Chondrocyte (in vitro differentiated cells): ENCODE measurements at regions not wholly inside any gene's neighbourhood (a gene's known extent, or its start where the extent isn't known, plus 50 kb on each side); places are given as distances from the start of the nearest gene placed in this dataset.

Experiments used
- DNase-seq: peaks from one replicate; pipeline ENCODE4 v3.0.0; 2021; ENCODE audit warnings: mixed read lengths, low spot score
- H3K27ac Mint-ChIP-seq: one replicate; pipeline ENCODE4 v1.8.0; 2021; ENCODE audit warnings: mild to moderate bottlenecking, moderate library complexity, mixed read lengths; ENCODE audit not compliant: unreplicated experiment
- H3K27me3 Mint-ChIP-seq: 2 replicates; pipeline ENCODE4 v1.8.0; 2021; ENCODE audit warnings: low read depth, mixed read lengths
- H3K36me3 Mint-ChIP-seq: 2 replicates; pipeline ENCODE4 v1.8.0; 2021; ENCODE audit warnings: low read depth, mixed read lengths
- H3K4me1 Mint-ChIP-seq: 2 replicates; pipeline ENCODE4 v1.8.0; 2021; ENCODE audit warnings: low read depth, mild to moderate bottlenecking, mixed read lengths
- H3K4me3 Mint-ChIP-seq: one replicate; pipeline ENCODE4 v1.8.0; 2021; ENCODE audit warnings: mild to moderate bottlenecking, moderate library complexity, mixed read lengths; ENCODE audit not compliant: unreplicated experiment
- H3K9me3 Mint-ChIP-seq: 2 replicates; pipeline ENCODE4 v1.8.0; 2021; ENCODE audit warnings: low read depth, mixed read lengths
- CTCF ChIP-seq: fragments of 200-600 bp; sonication (generic); IDR thresholded peaks from 2 replicates; pipeline ENCODE4 v1.5.0; 2021; ENCODE audit warnings: antibody characterized with exemption, mild to moderate bottlenecking, moderate library complexity

DNA sequence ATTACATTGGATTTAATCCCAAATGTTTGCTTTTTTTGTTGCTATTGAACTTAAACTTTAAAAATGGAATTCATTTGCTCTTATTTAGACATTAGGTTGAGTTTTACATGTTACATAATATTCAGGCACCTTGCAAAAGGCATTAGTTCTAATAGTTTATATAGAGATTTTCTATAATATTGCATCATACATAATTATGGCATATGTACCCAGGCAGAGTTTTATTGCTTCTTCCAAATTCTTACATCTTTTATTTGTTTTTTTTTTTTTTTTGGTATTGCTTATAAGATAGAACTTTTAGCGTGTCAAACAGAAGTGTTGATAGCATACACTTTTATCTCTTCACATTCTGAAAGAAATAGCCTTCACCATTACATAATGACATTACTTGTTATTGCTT lies 487.7 kb downstream of the GABRG1 start:
- Mint-ChIP-seq H3K27ac (no peak overlapping the region), H3K4me3 (no peak overlapping the region), H3K27me3 (no peaks in the 10 kb centered on the region), H3K4me1 (no peaks in the 10 kb centered on the region), H3K36me3 (no peaks in the 10 kb centered on the region), H3K9me3 (peaks cover 7% of the 10 kb centered on the region)
- no peak for DNase-seq
- TF ChIP-seq CTCF: no peak

GRCh38 chr4:45629717-45630116 lies 494.1 kb downstream of the GABRG1 start:
- H3K4me3 Mint-ChIP-seq: no peak overlapping the region
- H3K36me3 Mint-ChIP-seq: no peaks in the 10 kb centered on the region

DNA sequence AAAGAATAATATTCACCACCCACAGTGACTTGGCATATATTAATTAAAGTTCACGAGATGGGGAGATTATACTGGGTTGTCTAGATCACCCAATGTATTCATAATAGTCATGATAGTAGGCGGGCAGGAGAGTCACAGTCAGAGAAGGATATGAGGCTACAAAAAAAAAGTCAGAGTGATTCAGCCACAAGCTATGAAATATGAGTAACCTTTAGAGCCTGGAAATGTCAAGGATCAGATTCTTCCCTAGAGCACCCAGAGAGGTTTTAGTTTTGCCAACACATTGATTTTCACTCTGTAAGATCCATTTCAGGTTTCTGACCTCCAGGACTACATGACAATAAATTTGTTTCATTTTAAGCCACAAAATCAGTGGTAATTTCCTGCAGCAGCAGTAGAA lies 501.9 kb downstream of the GABRG1 start:
- DNase-seq: no peak
- Mint-ChIP-seq H3K36me3 (no peaks in the 10 kb centered on the region), H3K9me3 (no peaks in the 10 kb centered on the region), H3K27me3 (no peaks in the 10 kb centered on the region), H3K27ac (no peak overlapping the region), H3K4me1 (peaks cover 3% of the 10 kb centered on the region), H3K4me3 (no peak overlapping the region)
- TF ChIP-seq CTCF: no peak

More at GRCh38 chr4:45629717-45630116, 494.1 kb downstream of the GABRG1 start:
- no peak for TF ChIP-seq CTCF
- Mint-ChIP-seq H3K9me3 (peaks cover 12% of the 10 kb centered on the region), H3K27ac (no peak overlapping the region), H3K27me3 (no peaks in the 10 kb centered on the region), H3K4me1 (no peaks in the 10 kb centered on the region)
- no peak for DNase-seq

- no peaks in the 10 kb centered on the region for H3K9me3 Mint-ChIP-seq
- H3K27me3 Mint-ChIP-seq: no peaks in the 10 kb centered on the region
- no peak for TF ChIP-seq CTCF
Measured at GRCh38 chr4:45620808-45621207, 503.0 kb downstream of the GABRG1 start.

GRCh38 chr4:45596379-45597101 lies 527.3 kb downstream of the GABRG1 start:
- no peaks in the 10 kb centered on the region for H3K27me3 Mint-ChIP-seq
- no peak overlapping the region for H3K27ac Mint-ChIP-seq
- no peak for TF ChIP-seq CTCF
- DNase-seq: no peak
- H3K9me3 Mint-ChIP-seq: no peaks in the 10 kb centered on the region
- no peaks in the 10 kb centered on the region for H3K36me3 Mint-ChIP-seq
- no peak overlapping the region for H3K4me3 Mint-ChIP-seq
- no peaks in the 10 kb centered on the region for H3K4me1 Mint-ChIP-seq

More at GRCh38 chr4:45620808-45621207, 503.0 kb downstream of the GABRG1 start:
- Mint-ChIP-seq H3K4me1 (peaks cover 3% of the 10 kb centered on the region), H3K4me3 (no peak overlapping the region), H3K36me3 (no peaks in the 10 kb centered on the region), H3K27ac (no peak overlapping the region)
- DNase-seq: no peak
